SK-N-SH (cell line): ENCODE measurements at regions not wholly inside any gene's neighbourhood (a gene's known extent, or its start where the extent isn't known, plus 50 kb on each side); places are given as distances from the start of the nearest gene placed in this dataset.

Source experiments
- CTCF ChIA-PET: fragments of 300-600, 350-600 bp; formaldehyde crosslinking; extraction: SDS; loops from one replicate; lab custom pipeline; 2021; lab: Yijun Ruan, JAX
- POLR2A ChIA-PET: fragments of 350-600 bp; sonication (Branson Sonifier 250); formaldehyde crosslinking; extraction: SDS; loops from one replicate; lab custom pipeline; 2020; ENCODE audit warnings: antibody characterized with exemption, inconsistent platforms; lab: Yijun Ruan, JAX
- DNase-seq: peaks from one replicate; pipeline ENCODE4 v3.0.0; 2012
- H2AFZ ChIP-seq: fragments of 200-600 bp; sonication (generic); 2 replicates; pipeline ENCODE4 v1.8.1; 2016; ENCODE audit warnings: antibody characterized with exemption, mild to moderate bottlenecking, low read depth
- H3F3A ChIP-seq: fragments of 200-600 bp; sonication (generic); replicated peaks from 2 replicates; pipeline ENCODE3; 2016; ENCODE audit warnings: antibody characterized with exemption, mild to moderate bottlenecking; ENCODE audit not compliant: insufficient read depth
- H3K27ac ChIP-seq, 2 experiments: fragments of 200-500 bp in 1 of 2; fragments of 200-600 bp in 1 of 2; sonication (Bioruptor generic) in 1 of 2; sonication (generic), shearing (Covaris generic) in 1 of 2; 2 replicates each; pipeline versions ENCODE4 v1.5.1 to v1.6.1; 2014 to 2016; ENCODE audit warnings: low read depth in 2 of 2, inconsistent platforms in 1 of 2, low read length in 1 of 2, mild to moderate bottlenecking in 1 of 2, mixed read lengths in 1 of 2
- H3K27me3 ChIP-seq: fragments of 200-600 bp; sonication (generic), shearing (Covaris generic); 2 replicates; pipeline ENCODE4 v1.6.1; 2016; ENCODE audit warnings: mixed run types; ENCODE audit not compliant: insufficient read depth
- H3K36me3 ChIP-seq, 2 experiments: fragments of 200-500 bp in 1 of 2; fragments of 200-600 bp in 1 of 2; sonication (Bioruptor generic) in 1 of 2; sonication (generic) in 1 of 2; replicated peaks in 1 of 2; 2 replicates each; pipeline versions ENCODE3 to v1.5.1; 2014 to 2016; ENCODE audit warnings: low read length in 1 of 2, mild to moderate bottlenecking in 1 of 2; ENCODE audit not compliant: insufficient read depth in 2 of 2, control insufficient read depth in 1 of 2
- H3K4me1 ChIP-seq, 2 experiments: fragments of 200-500 bp in 1 of 2; fragments of 200-600 bp in 1 of 2; sonication (Bioruptor generic) in 1 of 2; sonication (generic), shearing (Covaris generic) in 1 of 2; 2 replicates each; pipeline versions ENCODE4 v1.5.1 to v1.6.1; 2014 to 2016; ENCODE audit warnings: low read depth in 1 of 2, low read length in 1 of 2, mixed run types in 1 of 2; ENCODE audit not compliant: insufficient read depth in 2 of 2, control insufficient read depth in 1 of 2
- H3K4me2 ChIP-seq: fragments of 200-600 bp; sonication (generic), shearing (Covaris generic); 2 replicates; pipeline ENCODE4 v1.6.1; 2017; ENCODE audit warnings: mixed run types
- H3K4me3 ChIP-seq, 2 experiments: fragments of 200-500 bp in 1 of 2; fragments of 200-600 bp in 1 of 2; sonication (Bioruptor generic) in 1 of 2; sonication (generic), shearing (Covaris generic) in 1 of 2; 2 replicates each; pipeline versions ENCODE4 v1.5.1 to v1.8.1; 2014 to 2016; ENCODE audit warnings: low read depth in 2 of 2, inconsistent platforms in 1 of 2, low read length in 1 of 2, mild to moderate bottlenecking in 1 of 2, mixed read lengths in 1 of 2, moderate library complexity in 1 of 2
- H3K79me2 ChIP-seq: fragments of 200-600 bp; sonication (generic); 2 replicates; pipeline ENCODE4 v1.8.1; 2017; ENCODE audit warnings: mild to moderate bottlenecking; ENCODE audit not compliant: insufficient read depth
- H3K9ac ChIP-seq: fragments of 200-600 bp; sonication (generic); 2 replicates; pipeline ENCODE4 v1.6.1; 2017; ENCODE audit warnings: mixed run types
- H3K9me2 ChIP-seq: fragments of 200-600 bp; sonication (generic); 2 replicates; pipeline ENCODE4 v1.6.1; 2017; ENCODE audit warnings: mixed run types
- H3K9me3 ChIP-seq: fragments of 200-600 bp; sonication (generic); 2 replicates; pipeline ENCODE4 v1.6.1; 2017; ENCODE audit warnings: mixed run types, mild to moderate bottlenecking, moderate library complexity
- H4K20me1 ChIP-seq: fragments of 200-600 bp; sonication (generic); 2 replicates; pipeline ENCODE4 v1.6.1; 2017; ENCODE audit warnings: mild to moderate bottlenecking, mixed run types; ENCODE audit not compliant: insufficient read depth
- EP300 ChIP-seq, 2 experiments: IDR thresholded peaks; 2 replicates each; pipeline versions ENCODE4 v1.4.0 to v1.6.1; 2012; ENCODE audit warnings: borderline replicate concordance in 1 of 2, low read depth in 1 of 2, low read length in 1 of 2
- FOSL2 ChIP-seq: IDR thresholded peaks from 2 replicates; pipeline ENCODE4 v1.4.0; 2012; ENCODE audit warnings: low read depth, mild to moderate bottlenecking, moderate library complexity, borderline replicate concordance
- GATA2 ChIP-seq: sonication (generic); formaldehyde crosslinking; IDR thresholded peaks from 2 replicates; pipeline ENCODE4 v1.5.0; 2020; ENCODE audit warnings: mild to moderate bottlenecking, missing genetic modification reagents
- NFIC ChIP-seq: IDR thresholded peaks from 2 replicates; pipeline ENCODE4 v1.4.0; 2012; ENCODE audit warnings: borderline replicate concordance
- RCOR1 ChIP-seq: fragments of 150-350 bp; IDR thresholded peaks from 2 replicates; pipeline ENCODE4 v1.6.1; 2017; ENCODE audit warnings: antibody characterized with exemption, low read length
- WGBS: methylation state at CpG from one replicate; pipeline ENCODE4 v1.1.6; 2017; ENCODE audit warnings: low lambda C conversion rate; 5-methylcytosine and 5-hydroxymethylcytosine counted together
- TF ChIP-seq, protein P1 (sequence below): fragments of 150-350 bp; IDR thresholded peaks from 2 replicates; pipeline ENCODE4 v1.6.1; 2016; ENCODE audit warnings: mild to moderate bottlenecking, low read depth, low read length
- TF ChIP-seq, protein P2 (sequence below): IDR thresholded peaks from 2 replicates; pipeline ENCODE4 v1.4.0; 2012; ENCODE audit warnings: low read depth, borderline replicate concordance
- TF ChIP-seq, protein P3 (sequence below): IDR thresholded peaks from 2 replicates; pipeline ENCODE4 v1.4.0; 2012; ENCODE audit warnings: low read depth, borderline replicate concordance
- TF ChIP-seq, protein P4 (sequence below): fragments of 200-600 bp; sonication (generic); IDR thresholded peaks from 2 replicates; pipeline ENCODE4 v1.6.1; 2017; ENCODE audit warnings: antibody characterized with exemption, mild to moderate bottlenecking, moderate library complexity
- TF ChIP-seq, protein P5 (sequence below): fragments of 150-350 bp; IDR thresholded peaks from 2 replicates; pipeline ENCODE4 v1.6.1; 2017; ENCODE audit warnings: antibody characterized with exemption, low read length, low read depth, borderline replicate concordance
- TF ChIP-seq, protein P6 (sequence below): IDR thresholded peaks from 2 replicates; pipeline ENCODE4 v1.4.0; 2012; ENCODE audit warnings: low read depth
- TF ChIP-seq, protein P7 (sequence below): IDR thresholded peaks from 2 replicates; pipeline ENCODE4; 2012
- TF ChIP-seq, protein P8 (sequence below): IDR thresholded peaks from 2 replicates; pipeline ENCODE4 v1.6.1; 2012; ENCODE audit warnings: mild to moderate bottlenecking, low read depth, low read length, moderate library complexity

DNA sequence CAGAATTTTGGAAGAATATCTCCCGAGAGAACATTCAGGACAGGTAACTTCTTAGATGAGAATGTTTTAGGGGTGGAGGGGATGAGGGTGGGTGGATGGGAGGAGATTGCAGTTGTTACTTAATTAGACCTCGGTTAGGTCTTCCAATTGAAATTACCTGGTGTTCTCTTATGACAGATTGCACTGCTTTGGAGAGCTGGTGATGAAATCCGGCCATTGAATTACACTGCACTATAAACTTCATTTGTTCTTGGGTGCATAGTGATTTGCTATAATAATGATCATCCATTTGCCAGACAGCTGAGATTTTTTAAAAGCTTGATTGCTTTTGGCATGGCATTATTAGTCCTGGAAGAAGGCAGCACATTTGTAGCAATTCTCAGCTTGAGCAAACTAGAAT is 427.6 kb downstream of the GBA3 start:
- H3K4me1 ChIP-seq, result no peaks in the 10 kb centered on the region
- no peaks in the 10 kb centered on the region for H4K20me1 ChIP-seq
- H3F3A ChIP-seq, result no peaks in the 10 kb centered on the region
- POLR2A ChIA-PET, result no interaction called here
- H3K4me3 ChIP-seq, result no peak overlapping the region
- H3K79me2 ChIP-seq, result no peaks in the 10 kb centered on the region
- 15% methylated on average over 3 of the region's 3 CpGs for WGBS
- no peak overlapping the region for H2AFZ ChIP-seq
- no peak for DNase-seq
- H3K9me3 ChIP-seq, result no peaks in the 10 kb centered on the region
- no peak overlapping the region for H3K27ac ChIP-seq
- H3K9me2 ChIP-seq, result no peaks in the 10 kb centered on the region
- no peak overlapping the region for H3K4me2 ChIP-seq
- CTCF ChIA-PET, result no interaction called here
- H3K9ac ChIP-seq, result no peak overlapping the region
- H3K27me3 ChIP-seq, result no peaks in the 10 kb centered on the region
- no peaks in the 10 kb centered on the region for H3K36me3 ChIP-seq
- TF ChIP-seq NFIC (no peak), GATA2 (CRISPR knock-in tag) (no peak), FOSL2 (no peak), RCOR1 (no peak), EP300 (IDR thresholded peaks at IDR 0.05; ENCODE audit: borderline replicate concordance in 1 of 2, low read depth in 1 of 2, low read length in 1 of 2) (no peak)
- TF ChIP-seq, protein P1, sequence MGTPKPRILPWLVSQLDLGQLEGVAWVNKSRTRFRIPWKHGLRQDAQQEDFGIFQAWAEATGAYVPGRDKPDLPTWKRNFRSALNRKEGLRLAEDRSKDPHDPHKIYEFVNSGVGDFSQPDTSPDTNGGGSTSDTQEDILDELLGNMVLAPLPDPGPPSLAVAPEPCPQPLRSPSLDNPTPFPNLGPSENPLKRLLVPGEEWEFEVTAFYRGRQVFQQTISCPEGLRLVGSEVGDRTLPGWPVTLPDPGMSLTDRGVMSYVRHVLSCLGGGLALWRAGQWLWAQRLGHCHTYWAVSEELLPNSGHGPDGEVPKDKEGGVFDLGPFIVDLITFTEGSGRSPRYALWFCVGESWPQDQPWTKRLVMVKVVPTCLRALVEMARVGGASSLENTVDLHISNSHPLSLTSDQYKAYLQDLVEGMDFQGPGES, result no peak
- TF ChIP-seq, protein P2, sequence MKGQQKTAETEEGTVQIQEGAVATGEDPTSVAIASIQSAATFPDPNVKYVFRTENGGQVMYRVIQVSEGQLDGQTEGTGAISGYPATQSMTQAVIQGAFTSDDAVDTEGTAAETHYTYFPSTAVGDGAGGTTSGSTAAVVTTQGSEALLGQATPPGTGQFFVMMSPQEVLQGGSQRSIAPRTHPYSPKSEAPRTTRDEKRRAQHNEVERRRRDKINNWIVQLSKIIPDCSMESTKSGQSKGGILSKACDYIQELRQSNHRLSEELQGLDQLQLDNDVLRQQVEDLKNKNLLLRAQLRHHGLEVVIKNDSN, result no peak
- TF ChIP-seq, protein P3, sequence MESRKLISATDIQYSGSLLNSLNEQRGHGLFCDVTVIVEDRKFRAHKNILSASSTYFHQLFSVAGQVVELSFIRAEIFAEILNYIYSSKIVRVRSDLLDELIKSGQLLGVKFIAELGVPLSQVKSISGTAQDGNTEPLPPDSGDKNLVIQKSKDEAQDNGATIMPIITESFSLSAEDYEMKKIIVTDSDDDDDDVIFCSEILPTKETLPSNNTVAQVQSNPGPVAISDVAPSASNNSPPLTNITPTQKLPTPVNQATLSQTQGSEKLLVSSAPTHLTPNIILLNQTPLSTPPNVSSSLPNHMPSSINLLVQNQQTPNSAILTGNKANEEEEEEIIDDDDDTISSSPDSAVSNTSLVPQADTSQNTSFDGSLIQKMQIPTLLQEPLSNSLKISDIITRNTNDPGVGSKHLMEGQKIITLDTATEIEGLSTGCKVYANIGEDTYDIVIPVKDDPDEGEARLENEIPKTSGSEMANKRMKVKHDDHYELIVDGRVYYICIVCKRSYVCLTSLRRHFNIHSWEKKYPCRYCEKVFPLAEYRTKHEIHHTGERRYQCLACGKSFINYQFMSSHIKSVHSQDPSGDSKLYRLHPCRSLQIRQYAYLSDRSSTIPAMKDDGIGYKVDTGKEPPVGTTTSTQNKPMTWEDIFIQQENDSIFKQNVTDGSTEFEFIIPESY, result no peak
- TF ChIP-seq, protein P4, sequence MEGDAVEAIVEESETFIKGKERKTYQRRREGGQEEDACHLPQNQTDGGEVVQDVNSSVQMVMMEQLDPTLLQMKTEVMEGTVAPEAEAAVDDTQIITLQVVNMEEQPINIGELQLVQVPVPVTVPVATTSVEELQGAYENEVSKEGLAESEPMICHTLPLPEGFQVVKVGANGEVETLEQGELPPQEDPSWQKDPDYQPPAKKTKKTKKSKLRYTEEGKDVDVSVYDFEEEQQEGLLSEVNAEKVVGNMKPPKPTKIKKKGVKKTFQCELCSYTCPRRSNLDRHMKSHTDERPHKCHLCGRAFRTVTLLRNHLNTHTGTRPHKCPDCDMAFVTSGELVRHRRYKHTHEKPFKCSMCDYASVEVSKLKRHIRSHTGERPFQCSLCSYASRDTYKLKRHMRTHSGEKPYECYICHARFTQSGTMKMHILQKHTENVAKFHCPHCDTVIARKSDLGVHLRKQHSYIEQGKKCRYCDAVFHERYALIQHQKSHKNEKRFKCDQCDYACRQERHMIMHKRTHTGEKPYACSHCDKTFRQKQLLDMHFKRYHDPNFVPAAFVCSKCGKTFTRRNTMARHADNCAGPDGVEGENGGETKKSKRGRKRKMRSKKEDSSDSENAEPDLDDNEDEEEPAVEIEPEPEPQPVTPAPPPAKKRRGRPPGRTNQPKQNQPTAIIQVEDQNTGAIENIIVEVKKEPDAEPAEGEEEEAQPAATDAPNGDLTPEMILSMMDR, result no peak
- TF ChIP-seq, protein P5, sequence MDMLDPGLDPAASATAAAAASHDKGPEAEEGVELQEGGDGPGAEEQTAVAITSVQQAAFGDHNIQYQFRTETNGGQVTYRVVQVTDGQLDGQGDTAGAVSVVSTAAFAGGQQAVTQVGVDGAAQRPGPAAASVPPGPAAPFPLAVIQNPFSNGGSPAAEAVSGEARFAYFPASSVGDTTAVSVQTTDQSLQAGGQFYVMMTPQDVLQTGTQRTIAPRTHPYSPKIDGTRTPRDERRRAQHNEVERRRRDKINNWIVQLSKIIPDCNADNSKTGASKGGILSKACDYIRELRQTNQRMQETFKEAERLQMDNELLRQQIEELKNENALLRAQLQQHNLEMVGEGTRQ, result no peak
- TF ChIP-seq, protein P6, sequence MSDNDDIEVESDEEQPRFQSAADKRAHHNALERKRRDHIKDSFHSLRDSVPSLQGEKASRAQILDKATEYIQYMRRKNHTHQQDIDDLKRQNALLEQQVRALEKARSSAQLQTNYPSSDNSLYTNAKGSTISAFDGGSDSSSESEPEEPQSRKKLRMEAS, result no peak
- TF ChIP-seq, protein P7, sequence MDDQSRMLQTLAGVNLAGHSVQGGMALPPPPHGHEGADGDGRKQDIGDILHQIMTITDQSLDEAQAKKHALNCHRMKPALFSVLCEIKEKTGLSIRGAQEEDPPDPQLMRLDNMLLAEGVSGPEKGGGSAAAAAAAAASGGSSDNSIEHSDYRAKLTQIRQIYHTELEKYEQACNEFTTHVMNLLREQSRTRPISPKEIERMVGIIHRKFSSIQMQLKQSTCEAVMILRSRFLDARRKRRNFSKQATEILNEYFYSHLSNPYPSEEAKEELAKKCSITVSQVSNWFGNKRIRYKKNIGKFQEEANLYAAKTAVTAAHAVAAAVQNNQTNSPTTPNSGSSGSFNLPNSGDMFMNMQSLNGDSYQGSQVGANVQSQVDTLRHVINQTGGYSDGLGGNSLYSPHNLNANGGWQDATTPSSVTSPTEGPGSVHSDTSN, result no peak
- TF ChIP-seq, protein P8, sequence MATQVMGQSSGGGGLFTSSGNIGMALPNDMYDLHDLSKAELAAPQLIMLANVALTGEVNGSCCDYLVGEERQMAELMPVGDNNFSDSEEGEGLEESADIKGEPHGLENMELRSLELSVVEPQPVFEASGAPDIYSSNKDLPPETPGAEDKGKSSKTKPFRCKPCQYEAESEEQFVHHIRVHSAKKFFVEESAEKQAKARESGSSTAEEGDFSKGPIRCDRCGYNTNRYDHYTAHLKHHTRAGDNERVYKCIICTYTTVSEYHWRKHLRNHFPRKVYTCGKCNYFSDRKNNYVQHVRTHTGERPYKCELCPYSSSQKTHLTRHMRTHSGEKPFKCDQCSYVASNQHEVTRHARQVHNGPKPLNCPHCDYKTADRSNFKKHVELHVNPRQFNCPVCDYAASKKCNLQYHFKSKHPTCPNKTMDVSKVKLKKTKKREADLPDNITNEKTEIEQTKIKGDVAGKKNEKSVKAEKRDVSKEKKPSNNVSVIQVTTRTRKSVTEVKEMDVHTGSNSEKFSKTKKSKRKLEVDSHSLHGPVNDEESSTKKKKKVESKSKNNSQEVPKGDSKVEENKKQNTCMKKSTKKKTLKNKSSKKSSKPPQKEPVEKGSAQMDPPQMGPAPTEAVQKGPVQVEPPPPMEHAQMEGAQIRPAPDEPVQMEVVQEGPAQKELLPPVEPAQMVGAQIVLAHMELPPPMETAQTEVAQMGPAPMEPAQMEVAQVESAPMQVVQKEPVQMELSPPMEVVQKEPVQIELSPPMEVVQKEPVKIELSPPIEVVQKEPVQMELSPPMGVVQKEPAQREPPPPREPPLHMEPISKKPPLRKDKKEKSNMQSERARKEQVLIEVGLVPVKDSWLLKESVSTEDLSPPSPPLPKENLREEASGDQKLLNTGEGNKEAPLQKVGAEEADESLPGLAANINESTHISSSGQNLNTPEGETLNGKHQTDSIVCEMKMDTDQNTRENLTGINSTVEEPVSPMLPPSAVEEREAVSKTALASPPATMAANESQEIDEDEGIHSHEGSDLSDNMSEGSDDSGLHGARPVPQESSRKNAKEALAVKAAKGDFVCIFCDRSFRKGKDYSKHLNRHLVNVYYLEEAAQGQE, result no peak
